ENCODE measurements at regions not wholly inside any gene's neighbourhood (a gene's known extent, or its start where the extent isn't known, plus 50 kb on each side); places are given as distances from the start of the nearest gene placed in this dataset.

- Histone ChIP-seq H3K4me1 (ENCODE audit: control insufficient read depth in 1 of 2, insufficient read depth in 2 of 2, low read length in 2 of 2) (peaks cover 20 to 40% of the 10 kb centered on the region in 2 donors), H3K36me3 (ENCODE audit: control insufficient read depth in 1 of 2, insufficient read depth in 2 of 2, low read length in 2 of 2) (no peaks in the 10 kb centered on the region), H3K4me3 (ENCODE audit: low read depth in 1 of 2, low read length in 2 of 2) (peak overlapping the region; percentile 2 to 68), H3K9me3 (ENCODE audit: control insufficient read depth in 1 of 2, low read length in 2 of 2) (no peaks in the 10 kb centered on the region), H3K27ac (ENCODE audit: low read length) (no peak overlapping the region), H3K27me3 (ENCODE audit: low read depth, low read length) (no peaks in the 10 kb centered on the region)
Observed at GRCh38 chr9:35540315-35540714, 50.4 kb downstream of the RUSC2 start.

- no peak overlapping the region for H3K27ac ChIP-seq (ENCODE audit: low read length)
- peaks cover 13 to 23% of the 10 kb centered on the region in 2 donors for H3K36me3 ChIP-seq (ENCODE audit: control insufficient read depth in 1 of 2, insufficient read depth in 2 of 2, low read length in 2 of 2)
- no peaks in the 10 kb centered on the region for H3K9me3 ChIP-seq (ENCODE audit: control insufficient read depth in 1 of 2, low read length in 2 of 2)
- peaks cover 0 to 16% of the 10 kb centered on the region in 2 donors for H3K4me1 ChIP-seq (ENCODE audit: control insufficient read depth in 1 of 2, insufficient read depth in 2 of 2, low read length in 2 of 2)
- H3K4me3 ChIP-seq (ENCODE audit: low read depth in 1 of 2, low read length in 2 of 2), result no peak overlapping the region
- H3K27me3 ChIP-seq (ENCODE audit: low read depth, low read length), result no peaks in the 10 kb centered on the region
Observed at GRCh38 chr9:35546853-35547252, 56.9 kb downstream of the RUSC2 start.

- no peaks in the 10 kb centered on the region for H3K27me3 ChIP-seq (ENCODE audit: low read depth, low read length)
- H3K4me3 ChIP-seq (ENCODE audit: low read depth in 1 of 2, low read length in 2 of 2), result no peak overlapping the region
- no peaks in the 10 kb centered on the region for H3K9me3 ChIP-seq (ENCODE audit: control insufficient read depth in 1 of 2, low read length in 2 of 2)
- H3K4me1 ChIP-seq (ENCODE audit: control insufficient read depth in 1 of 2, insufficient read depth in 2 of 2, low read length in 2 of 2), result peaks cover 0 to 18% of the 10 kb centered on the region in 2 donors
- H3K27ac ChIP-seq (ENCODE audit: low read length), result no peak overlapping the region
- H3K36me3 ChIP-seq (ENCODE audit: control insufficient read depth in 1 of 2, insufficient read depth in 2 of 2, low read length in 2 of 2), result peaks cover 13 to 23% of the 10 kb centered on the region in 2 donors
Observed at GRCh38 chr9:35547889-35548418, 57.1 kb upstream of the TESK1 start.

- H3K4me3 ChIP-seq (ENCODE audit: low read depth in 1 of 2, low read length in 2 of 2), result no peak overlapping the region
- no peaks in the 10 kb centered on the region for H3K9me3 ChIP-seq (ENCODE audit: control insufficient read depth in 1 of 2, low read length in 2 of 2)
- no peak overlapping the region for H3K27ac ChIP-seq (ENCODE audit: low read length)
- peaks cover 13 to 23% of the 10 kb centered on the region in 2 donors for H3K36me3 ChIP-seq (ENCODE audit: control insufficient read depth in 1 of 2, insufficient read depth in 2 of 2, low read length in 2 of 2)
- peaks cover 0 to 23% of the 10 kb centered on the region in 2 donors for H3K4me1 ChIP-seq (ENCODE audit: control insufficient read depth in 1 of 2, insufficient read depth in 2 of 2, low read length in 2 of 2)
- H3K27me3 ChIP-seq (ENCODE audit: low read depth, low read length), result no peaks in the 10 kb centered on the region
Observed at GRCh38 chr9:35548571-35548970, 56.5 kb upstream of the TESK1 start.

GRCh38 chr9:35549441-35549840, 55.6 kb upstream of the TESK1 start:
- Histone ChIP-seq H3K27ac (ENCODE audit: low read length) (no peak overlapping the region), H3K4me1 (ENCODE audit: control insufficient read depth in 1 of 2, insufficient read depth in 2 of 2, low read length in 2 of 2) (peaks cover 0 to 26% of the 10 kb centered on the region in 2 donors), H3K36me3 (ENCODE audit: control insufficient read depth in 1 of 2, insufficient read depth in 2 of 2, low read length in 2 of 2) (peaks cover 13 to 23% of the 10 kb centered on the region in 2 donors), H3K27me3 (ENCODE audit: low read depth, low read length) (no peaks in the 10 kb centered on the region), H3K4me3 (ENCODE audit: low read depth in 1 of 2, low read length in 2 of 2) (no peak overlapping the region), H3K9me3 (ENCODE audit: control insufficient read depth in 1 of 2, low read length in 2 of 2) (no peaks in the 10 kb centered on the region)

GRCh38 chr9:35552376-35552775, 52.7 kb upstream of the TESK1 start:
- peak overlapping the region; percentile 68 for H3K27ac ChIP-seq (ENCODE audit: low read length)
- H3K9me3 ChIP-seq (ENCODE audit: control insufficient read depth in 1 of 2, low read length in 2 of 2), result no peaks in the 10 kb centered on the region
- peaks cover 0 to 26% of the 10 kb centered on the region in 2 donors for H3K4me1 ChIP-seq (ENCODE audit: control insufficient read depth in 1 of 2, insufficient read depth in 2 of 2, low read length in 2 of 2)
- H3K36me3 ChIP-seq (ENCODE audit: control insufficient read depth in 1 of 2, insufficient read depth in 2 of 2, low read length in 2 of 2), result peaks cover 20 to 40% of the 10 kb centered on the region in 2 donors
- no peaks in the 10 kb centered on the region for H3K27me3 ChIP-seq (ENCODE audit: low read depth, low read length)
- H3K4me3 ChIP-seq (ENCODE audit: low read depth in 1 of 2, low read length in 2 of 2), result no peak overlapping the region

- H3K36me3 ChIP-seq (ENCODE audit: control insufficient read depth in 1 of 2, insufficient read depth in 2 of 2, low read length in 2 of 2), result peaks cover 20 to 40% of the 10 kb centered on the region in 2 donors
- no peaks in the 10 kb centered on the region for H3K27me3 ChIP-seq (ENCODE audit: low read depth, low read length)
- peak overlapping the region; percentile 68 for H3K27ac ChIP-seq (ENCODE audit: low read length)
- H3K9me3 ChIP-seq (ENCODE audit: control insufficient read depth in 1 of 2, low read length in 2 of 2), result no peaks in the 10 kb centered on the region
- H3K4me3 ChIP-seq (ENCODE audit: low read depth in 1 of 2, low read length in 2 of 2), result no peak overlapping the region
- H3K4me1 ChIP-seq (ENCODE audit: control insufficient read depth in 1 of 2, insufficient read depth in 2 of 2, low read length in 2 of 2), result peaks cover 0 to 26% of the 10 kb centered on the region in 2 donors
Observed at GRCh38 chr9:35552837-35553236, 52.2 kb upstream of the TESK1 start.

- H3K36me3 ChIP-seq (ENCODE audit: control insufficient read depth in 1 of 2, insufficient read depth in 2 of 2, low read length in 2 of 2), result peaks cover 27 to 43% of the 10 kb centered on the region in 2 donors
- no peaks in the 10 kb centered on the region for H3K27me3 ChIP-seq (ENCODE audit: low read depth, low read length)
- H3K4me1 ChIP-seq (ENCODE audit: control insufficient read depth in 1 of 2, insufficient read depth in 2 of 2, low read length in 2 of 2), result peaks cover 0 to 16% of the 10 kb centered on the region in 2 donors
- peak overlapping the region in 1 of 2 donors; percentile 4 for H3K4me3 ChIP-seq (ENCODE audit: low read depth in 1 of 2, low read length in 2 of 2)
- peak overlapping the region; percentile 68 for H3K27ac ChIP-seq (ENCODE audit: low read length)
- H3K9me3 ChIP-seq (ENCODE audit: control insufficient read depth in 1 of 2, low read length in 2 of 2), result no peaks in the 10 kb centered on the region
Observed at GRCh38 chr9:35553670-35554543, 51.2 kb upstream of the TESK1 start.

GRCh38 chr9:35555246-35555701, 49.8 kb upstream of the TESK1 start:
- Histone ChIP-seq H3K36me3 (ENCODE audit: control insufficient read depth in 1 of 2, insufficient read depth in 2 of 2, low read length in 2 of 2) (peaks cover 31 to 57% of the 10 kb centered on the region in 2 donors), H3K9me3 (ENCODE audit: control insufficient read depth in 1 of 2, low read length in 2 of 2) (no peaks in the 10 kb centered on the region), H3K27ac (ENCODE audit: low read length) (no peak overlapping the region), H3K4me1 (ENCODE audit: control insufficient read depth in 1 of 2, insufficient read depth in 2 of 2, low read length in 2 of 2) (peaks cover 0 to 15% of the 10 kb centered on the region in 2 donors), H3K27me3 (ENCODE audit: low read depth, low read length) (no peaks in the 10 kb centered on the region), H3K4me3 (ENCODE audit: low read depth in 1 of 2, low read length in 2 of 2) (no peak overlapping the region)

All from muscle layer of duodenum (tissue), 2 donors.